Stimulated activated CD4-positive, alpha-beta T cell treated with anti-CD3 and anti-CD28 coated beads, Interleukin-1b, Interleukin-23, amount 100 ng/mL, for 4 hours (primary cell): ENCODE measurements at regions not wholly inside any gene's neighbourhood (a gene's known extent, or its start where the extent isn't known, plus 50 kb on each side); places are given as distances from the start of the nearest gene placed in this dataset.

Experiments
- DNase-seq, 2 donors: peaks; one replicate each; pipeline ENCODE4 v3.0.0-alpha.2; 2020; ENCODE audit warnings: low read depth in 2 of 2

DNA sequence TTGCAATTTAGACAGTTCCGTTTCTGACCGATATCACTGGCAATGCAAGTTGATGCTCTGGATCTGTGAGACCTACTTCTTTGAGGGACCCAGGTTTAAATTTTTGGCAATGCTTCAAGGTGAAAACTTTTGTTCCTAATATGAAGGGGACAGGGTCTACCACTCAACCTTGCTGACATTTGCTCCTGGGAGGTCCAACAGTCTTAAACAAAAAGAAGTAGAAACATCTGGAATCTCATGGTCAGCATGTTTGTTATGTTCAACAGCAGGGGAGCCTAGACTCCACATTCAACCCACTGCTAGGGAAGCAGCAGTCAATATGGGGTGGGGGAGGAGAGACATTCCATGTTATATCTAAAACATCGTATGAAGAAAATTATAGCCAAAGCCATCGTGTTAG, 196.4 kb downstream of the SIM1 start:
- no peak for DNase-seq

DNA sequence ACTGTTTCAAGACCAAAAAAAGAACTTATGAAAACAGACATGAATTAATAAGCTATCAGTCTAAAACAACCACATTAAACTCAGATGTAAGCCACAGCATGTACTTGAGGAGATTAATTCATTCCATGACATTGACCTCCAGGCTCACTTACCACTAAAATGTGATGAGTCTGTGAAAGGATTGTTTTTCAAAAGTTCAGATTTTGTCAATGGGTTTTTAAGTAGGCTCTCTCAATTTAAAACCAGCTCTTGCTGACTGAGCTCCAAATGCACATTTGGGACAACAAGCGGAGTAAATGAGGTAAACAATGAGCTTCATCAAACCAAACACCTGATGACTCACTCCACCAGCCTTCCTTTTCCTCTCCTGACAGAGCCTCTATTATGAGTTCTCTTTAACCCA, 197.0 kb downstream of the SIM1 start:
- no peak for DNase-seq

DNA sequence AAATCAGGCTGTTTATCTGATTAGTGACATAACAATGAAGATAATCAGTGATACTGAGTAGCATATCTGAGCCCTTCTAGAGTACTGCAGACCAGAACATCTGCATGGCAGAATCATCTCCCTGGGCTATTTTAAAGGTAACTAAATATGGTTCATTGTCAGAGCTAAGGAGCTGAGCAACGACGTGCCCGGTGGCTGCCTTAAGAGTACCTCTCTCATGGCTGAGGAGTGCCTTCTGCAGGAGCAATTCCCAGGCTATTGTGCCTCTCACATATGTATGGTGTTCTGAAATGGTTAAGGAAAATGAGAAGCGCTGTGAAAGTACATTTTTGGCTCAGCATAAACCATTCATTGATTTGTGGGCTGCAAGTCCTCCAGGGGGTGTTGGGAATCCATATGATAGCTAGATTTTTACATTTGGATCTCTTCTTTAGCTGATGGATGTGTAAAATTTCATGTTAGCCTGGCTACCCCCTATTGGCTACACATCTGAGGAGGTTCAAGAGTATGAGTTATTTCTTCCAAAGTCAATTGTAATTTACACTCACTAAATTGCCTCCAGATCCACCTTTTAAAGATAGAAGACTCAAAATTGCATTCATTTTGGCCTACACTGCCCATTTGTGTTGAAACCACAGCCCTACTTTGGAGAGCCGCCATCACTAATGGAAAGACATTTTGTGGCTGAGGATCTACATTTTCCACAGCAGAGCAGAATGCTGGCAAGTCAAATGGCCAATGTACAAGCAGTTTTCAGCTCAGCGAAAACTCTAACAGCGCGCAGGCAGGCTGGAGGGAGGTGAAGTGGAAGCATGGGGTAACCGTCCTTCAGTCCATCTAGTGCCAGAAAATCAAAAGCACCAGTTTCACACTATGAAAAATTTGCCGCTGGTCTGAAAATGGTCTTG, 198.0 kb downstream of the SIM1 start:
- no peak for DNase-seq

- DNase-seq = no peak
These were observed 202.6 kb downstream of the SIM1 start for GRCh38 chr6:100262086-100262485.

- DNase-seq = no peak
These were observed 203.2 kb downstream of the SIM1 start for GRCh38 chr6:100261486-100261885.

DNA sequence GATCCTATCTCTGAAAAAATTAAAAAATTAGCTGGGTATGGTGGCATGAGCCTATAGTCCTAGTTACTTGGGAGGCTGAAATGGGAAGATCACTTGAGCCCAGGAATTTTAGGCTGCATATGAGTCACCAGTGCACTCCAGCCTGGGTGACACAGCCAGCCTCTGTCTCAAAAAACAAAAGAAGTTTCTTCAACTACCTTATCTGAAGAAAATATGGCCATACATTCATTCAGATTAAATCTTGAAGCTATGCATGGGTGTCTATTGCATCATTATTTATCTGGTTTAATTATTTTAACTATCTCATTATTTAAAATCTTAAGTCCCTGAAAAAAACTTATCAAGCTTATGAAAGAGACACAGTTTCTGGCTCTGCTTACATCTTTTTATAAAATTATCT, 204.1 kb downstream of the SIM1 start:
- no peak for DNase-seq

GRCh38 chr6:100259865-100260264, 204.9 kb downstream of the SIM1 start:
- DNase-seq = no peak

GRCh38 chr6:100258752-100259151, 206.0 kb downstream of the SIM1 start:
- no peak for DNase-seq

- DNase-seq = no peak
These were observed 206.8 kb downstream of the SIM1 start for GRCh38 chr6:100257793-100258395.

DNA sequence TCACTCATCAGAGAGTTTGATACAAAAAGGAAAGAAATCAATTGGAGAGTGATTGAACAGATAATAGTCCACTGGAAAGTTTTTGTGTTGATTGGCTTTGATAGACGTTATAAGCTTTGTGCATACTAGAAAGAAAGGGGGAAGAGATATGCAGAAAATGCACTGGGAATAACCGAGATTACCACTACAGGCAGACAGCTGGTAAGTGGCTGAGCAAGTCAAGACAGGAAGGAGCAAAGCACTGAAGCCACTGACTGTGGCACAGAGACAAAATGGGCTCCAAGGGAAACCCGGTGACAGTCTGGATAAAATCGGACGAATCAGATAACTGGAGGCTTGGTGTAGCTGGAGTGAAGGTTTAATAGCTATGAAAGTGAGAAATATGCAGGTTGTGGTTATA, 209.0 kb downstream of the SIM1 start:
- DNase-seq = no peak

GRCh38 chr6:100247123-100247522, 217.6 kb downstream of the SIM1 start:
- no peak for DNase-seq

DNA sequence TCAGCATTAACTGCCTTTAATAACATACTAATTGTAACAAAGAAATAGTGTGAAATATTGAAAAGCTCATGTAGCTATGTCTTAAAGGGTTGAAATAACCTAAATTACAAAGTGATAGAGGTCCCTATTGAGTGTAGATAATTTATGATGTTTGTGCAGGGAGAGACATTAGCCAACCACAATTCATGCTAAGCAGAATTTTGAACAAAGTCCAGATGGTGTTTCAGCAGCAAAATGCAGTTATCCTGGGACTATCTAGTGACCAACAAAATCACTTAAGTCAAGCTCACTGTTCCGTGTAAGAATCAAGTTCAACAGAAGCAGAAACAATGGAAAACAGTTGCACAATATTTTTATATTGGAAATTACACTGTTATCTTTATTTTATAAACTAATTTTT, 218.5 kb downstream of the SIM1 start:
- no peak for DNase-seq

DNA sequence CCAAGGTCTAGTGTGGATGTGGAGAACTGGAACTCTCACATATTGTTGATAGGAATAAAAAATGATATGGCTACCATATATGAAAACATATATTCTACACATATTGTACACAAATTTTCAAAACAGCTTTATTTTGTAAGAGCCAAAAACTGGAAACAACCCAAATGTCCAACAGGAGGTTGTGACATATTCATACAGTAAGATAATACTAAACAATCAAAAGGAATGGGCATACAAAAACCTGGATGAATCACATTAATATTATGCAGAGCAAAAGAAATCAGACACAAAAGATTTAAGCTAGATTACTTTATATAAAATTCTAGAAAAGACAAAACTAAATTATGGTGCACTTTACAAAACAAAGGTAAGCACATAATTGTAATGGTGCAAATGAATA, 223.9 kb downstream of the SIM1 start:
- DNase-seq = no peak

DNA sequence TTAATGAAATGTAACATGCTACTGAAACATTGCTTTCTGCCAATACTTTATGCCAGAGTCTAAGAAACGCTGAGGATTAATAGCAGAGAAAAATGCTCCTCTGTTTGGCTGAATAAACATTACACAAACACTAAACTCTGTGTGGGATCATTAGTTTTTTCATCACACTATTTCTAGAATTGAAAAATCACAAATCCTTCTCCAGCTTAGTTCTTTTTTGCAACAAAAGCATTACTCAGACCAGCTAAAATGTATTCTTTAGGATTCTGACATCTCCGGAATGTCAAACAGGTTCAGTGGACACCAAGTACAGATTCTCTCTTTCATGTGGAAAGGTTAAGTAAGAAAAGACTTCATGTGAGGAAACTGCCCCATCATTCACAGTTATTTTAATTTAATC, 226.9 kb downstream of the SIM1 start:
- DNase-seq = no peak

- DNase-seq = no peak
These were observed 228.3 kb downstream of the SIM1 start for GRCh38 chr6:100236389-100236788.

DNA sequence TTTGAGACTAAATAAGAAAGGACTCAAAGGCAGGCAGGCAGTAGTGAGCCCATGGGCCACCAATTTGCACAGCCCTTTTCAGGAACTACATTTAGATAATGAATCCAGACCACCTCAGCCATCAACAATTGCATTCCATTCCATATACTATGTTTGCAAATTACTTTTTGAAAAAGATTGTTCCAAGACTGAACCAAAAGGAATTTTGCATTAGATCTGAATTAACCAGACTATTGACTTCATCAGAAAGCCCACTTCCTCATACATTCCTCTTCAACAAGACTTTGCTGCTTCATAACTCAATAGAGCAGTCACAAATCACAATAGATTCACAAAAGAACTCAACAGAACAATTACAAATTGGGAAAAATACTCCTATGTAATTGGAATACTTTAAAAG, 229.1 kb downstream of the SIM1 start:
- DNase-seq = no peak

DNA sequence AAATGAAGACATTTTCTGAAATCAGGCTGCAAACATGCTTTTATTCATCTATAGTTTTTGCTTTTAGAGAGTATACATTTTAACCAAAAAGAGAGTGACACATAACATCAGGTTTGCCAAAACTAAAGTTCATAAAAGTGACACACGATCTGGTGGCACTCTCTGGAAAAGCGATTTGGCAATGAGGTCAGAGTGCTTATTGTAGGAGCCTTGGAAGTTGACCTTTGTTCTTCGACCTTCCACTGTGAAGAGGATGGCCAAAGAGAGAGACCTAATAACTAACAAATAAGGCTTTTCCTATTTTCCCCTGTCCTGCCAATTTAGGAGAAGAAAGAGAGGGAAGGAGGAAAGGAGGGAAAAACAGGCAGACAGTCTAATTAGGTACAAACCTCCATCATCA, 230.1 kb downstream of the SIM1 start:
- DNase-seq = no peak

GRCh38 chr6:100232781-100233573, 231.7 kb downstream of the SIM1 start:
- DNase-seq = no peak

- no peak for DNase-seq
These were observed 233.8 kb downstream of the SIM1 start for GRCh38 chr6:100230953-100231316.

DNA sequence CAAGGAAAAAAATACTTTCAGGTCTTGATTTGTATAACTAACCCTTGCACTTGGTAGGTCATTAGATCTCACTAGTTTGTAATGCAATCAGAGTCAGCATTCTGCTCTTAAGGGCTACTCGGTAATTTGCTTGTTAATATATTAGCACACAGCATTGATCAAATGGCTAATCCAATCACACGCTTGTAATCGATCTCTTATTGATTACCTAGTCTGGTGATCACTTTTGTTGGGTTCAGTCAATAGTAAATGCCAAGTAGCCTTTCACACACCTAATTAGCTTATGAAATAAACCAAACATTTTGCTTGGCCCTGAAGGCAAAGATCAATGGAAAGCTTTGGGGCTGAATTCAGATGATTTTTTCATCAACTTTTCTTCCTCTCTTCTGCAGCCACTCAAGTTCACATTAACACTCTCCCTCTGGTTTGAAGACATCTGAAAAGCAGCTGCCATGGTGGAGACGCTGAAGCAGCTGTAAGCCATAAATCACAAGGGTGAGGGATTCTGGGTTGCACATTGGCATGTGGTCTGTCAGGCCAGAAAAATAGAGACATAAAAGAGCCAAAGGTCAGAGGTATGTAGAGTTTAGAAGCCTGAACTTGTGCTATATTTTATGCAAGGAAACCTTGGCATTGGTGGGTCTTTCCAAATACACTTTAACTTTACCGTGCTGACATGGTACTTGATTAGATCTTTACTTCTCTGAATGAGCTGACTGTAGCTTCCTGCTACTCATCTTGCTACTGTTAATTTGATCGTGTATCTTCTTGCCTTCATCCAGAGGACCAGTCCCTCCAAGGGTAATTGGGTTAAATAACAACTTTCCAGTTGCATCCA, 234.4 kb downstream of the SIM1 start:
- no peak for DNase-seq

DNA sequence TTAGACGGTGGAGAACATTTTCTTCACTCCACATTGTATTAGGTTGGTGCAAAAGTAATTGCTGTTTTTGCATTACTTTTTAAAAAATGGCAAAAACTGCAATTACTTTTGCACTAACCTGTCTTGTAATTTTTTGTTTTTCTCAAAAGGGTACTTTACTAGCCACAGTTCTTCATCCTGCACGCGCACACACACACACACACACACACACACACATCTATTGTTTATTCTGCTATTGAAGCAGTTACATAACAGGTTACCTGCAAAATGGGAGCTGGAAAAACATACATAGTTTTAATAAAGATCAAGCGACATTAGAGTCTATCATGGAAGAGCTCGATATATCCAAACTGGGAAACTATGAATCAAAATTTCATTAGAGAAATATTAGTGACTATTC, 235.2 kb downstream of the SIM1 start:
- no peak for DNase-seq
